ENCODE measurements at regions not wholly inside any gene's neighbourhood (a gene's known extent, or its start where the extent isn't known, plus 50 kb on each side); places are given as distances from the start of the nearest gene placed in this dataset.
A peak's percentile ranks its signal among the peaks of the same experiment; 100 is the strongest.

DNA sequence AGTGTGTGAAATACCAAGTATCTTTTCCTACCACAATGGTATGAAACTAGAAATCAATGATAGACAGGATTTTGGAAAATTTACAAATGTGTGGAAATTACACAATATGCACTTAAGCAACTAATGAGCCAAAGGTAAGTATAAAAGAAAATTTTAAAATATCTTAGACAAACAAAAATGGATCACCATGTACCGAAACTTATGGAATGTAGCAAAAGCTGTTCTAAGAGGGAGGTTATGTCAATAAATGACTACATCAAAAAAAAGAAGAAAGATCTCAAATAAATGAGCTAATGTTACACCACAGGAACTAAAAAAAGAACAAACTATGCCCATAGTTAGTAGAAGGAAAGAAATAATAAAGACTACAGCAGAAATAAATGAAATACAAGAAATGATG, 1084.1 kb downstream of the TECRL start:
- H3K4me3 ChIP-seq (ENCODE audit: low read length) = no peak overlapping the region
- TF ChIP-seq, protein P1, sequence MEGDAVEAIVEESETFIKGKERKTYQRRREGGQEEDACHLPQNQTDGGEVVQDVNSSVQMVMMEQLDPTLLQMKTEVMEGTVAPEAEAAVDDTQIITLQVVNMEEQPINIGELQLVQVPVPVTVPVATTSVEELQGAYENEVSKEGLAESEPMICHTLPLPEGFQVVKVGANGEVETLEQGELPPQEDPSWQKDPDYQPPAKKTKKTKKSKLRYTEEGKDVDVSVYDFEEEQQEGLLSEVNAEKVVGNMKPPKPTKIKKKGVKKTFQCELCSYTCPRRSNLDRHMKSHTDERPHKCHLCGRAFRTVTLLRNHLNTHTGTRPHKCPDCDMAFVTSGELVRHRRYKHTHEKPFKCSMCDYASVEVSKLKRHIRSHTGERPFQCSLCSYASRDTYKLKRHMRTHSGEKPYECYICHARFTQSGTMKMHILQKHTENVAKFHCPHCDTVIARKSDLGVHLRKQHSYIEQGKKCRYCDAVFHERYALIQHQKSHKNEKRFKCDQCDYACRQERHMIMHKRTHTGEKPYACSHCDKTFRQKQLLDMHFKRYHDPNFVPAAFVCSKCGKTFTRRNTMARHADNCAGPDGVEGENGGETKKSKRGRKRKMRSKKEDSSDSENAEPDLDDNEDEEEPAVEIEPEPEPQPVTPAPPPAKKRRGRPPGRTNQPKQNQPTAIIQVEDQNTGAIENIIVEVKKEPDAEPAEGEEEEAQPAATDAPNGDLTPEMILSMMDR (conservative IDR thresholded peaks at IDR 0.05; ENCODE audit: low read depth, low read length) = no peak

DNA sequence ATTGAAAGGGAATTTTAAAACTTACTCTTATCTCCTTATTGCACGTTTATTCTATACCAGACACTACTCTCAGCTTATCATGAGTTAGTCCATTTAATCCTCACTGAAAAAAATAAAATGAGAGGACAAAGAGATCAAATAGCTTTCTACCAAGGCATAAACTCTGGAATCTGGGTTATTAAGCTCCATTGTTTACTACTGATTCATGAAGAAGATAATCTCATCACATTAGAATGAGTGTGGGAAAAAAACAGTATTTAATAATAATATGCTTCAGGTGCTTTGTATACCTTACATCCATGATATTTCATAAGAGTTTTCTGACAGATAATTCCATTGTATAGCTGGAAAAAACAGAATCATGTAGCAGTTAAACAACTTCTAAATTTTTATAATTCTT, 1092.6 kb downstream of the TECRL start:
- peak; percentile 32 for DNase-seq (ENCODE audit: low read depth)
- no peak overlapping the region for H3K4me3 ChIP-seq (ENCODE audit: low read length)
- TF ChIP-seq, protein P1 (conservative IDR thresholded peaks at IDR 0.05; ENCODE audit: low read depth, low read length) = no peak

More for the DNA sequence above, 1084.1 kb downstream of the TECRL start:
- no peak for DNase-seq (ENCODE audit: low read depth)

DNA sequence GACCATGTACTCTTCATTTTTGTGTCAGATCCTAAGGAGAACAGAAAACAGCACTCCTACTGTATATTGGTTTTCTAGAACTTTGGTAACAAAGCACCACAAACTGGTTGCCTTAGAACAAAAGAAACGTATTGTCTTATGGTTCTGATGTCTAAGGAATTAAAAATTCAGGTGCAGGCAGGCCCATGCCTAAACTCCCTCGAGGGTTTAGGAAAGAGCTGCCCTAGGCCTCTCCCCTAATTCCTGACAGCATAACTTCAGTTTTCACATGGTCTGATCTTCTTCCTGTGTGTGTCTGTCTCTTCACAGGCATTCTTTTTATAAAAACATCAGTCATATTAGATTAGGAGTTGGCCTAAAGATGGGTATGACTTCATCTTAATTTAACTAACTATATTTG, 1093.6 kb downstream of the TECRL start:
- no peak overlapping the region for H3K4me3 ChIP-seq (ENCODE audit: low read length)
- no peak for DNase-seq (ENCODE audit: low read depth)
- TF ChIP-seq, protein P1 (conservative IDR thresholded peaks at IDR 0.05; ENCODE audit: low read depth, low read length) = no peak

DNA sequence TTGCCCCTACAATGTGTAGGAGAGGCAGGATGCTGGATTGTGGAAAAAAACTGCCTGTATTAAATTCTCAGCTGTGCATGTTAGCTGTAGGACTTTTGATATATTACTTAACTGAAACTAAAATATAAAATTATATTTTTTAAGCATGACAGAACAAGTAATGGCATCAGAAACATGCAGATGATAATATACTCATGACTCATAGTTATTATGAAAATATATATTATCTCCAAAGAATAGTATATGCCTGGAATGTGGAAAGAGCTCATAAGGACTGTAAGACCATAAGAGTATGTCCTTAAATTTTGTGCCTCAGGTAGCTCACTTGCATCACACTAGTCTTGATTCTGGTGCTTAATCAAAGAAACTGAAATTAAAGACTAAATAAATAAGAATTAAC, 1100.6 kb downstream of the TECRL start:
- no peak overlapping the region for H3K4me3 ChIP-seq (ENCODE audit: low read length)

DNA sequence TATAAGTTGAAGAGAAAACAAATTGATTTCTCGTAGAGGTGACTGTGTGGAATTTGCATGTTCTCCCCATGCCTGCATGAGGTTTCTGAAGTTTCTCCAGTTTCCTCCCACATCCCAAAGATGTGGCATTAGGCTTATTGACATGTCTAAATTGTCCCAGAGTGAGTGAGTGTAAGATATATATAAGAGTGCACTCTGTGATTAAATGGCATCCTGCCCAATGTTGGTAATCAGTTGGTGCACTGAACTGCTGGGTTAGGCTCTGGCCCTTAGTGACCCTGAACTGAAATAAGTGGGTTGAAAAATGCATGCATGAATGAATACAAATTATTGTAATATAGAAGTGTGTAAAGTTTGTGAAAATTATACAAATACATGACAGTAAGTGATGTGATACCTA, 1106.5 kb downstream of the TECRL start:
- H3K4me3 ChIP-seq (ENCODE audit: low read length) = no peak overlapping the region
- TF ChIP-seq, protein P1 (conservative IDR thresholded peaks at IDR 0.05; ENCODE audit: low read depth, low read length) = no peak
- no peak for DNase-seq (ENCODE audit: low read depth)

More for the DNA sequence above, 1100.6 kb downstream of the TECRL start:
- TF ChIP-seq, protein P1 (conservative IDR thresholded peaks at IDR 0.05; ENCODE audit: low read depth, low read length) = no peak
- no peak for DNase-seq (ENCODE audit: low read depth)

DNA sequence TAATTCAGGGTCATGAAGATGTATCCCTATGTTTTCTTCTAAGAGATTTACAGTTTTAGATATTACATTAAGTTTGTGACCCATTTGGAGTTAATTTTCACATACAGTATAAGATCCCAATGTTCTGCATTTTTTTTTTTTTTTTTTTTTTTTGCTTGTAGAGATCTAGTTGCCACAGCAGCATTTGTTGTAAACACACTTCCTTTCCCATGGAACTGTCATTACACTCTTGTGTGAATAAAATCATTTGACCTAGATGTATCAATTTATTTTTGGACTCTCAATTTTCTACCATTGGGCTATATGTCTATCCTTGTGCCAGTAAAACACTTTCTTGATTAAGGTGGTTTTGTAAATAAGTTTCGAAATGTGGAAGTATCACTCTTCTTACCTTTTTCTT, 1107.2 kb downstream of the TECRL start:
- no peak for DNase-seq (ENCODE audit: low read depth)
- TF ChIP-seq, protein P1 (conservative IDR thresholded peaks at IDR 0.05; ENCODE audit: low read depth, low read length) = no peak
- no peak overlapping the region for H3K4me3 ChIP-seq (ENCODE audit: low read length)

DNA sequence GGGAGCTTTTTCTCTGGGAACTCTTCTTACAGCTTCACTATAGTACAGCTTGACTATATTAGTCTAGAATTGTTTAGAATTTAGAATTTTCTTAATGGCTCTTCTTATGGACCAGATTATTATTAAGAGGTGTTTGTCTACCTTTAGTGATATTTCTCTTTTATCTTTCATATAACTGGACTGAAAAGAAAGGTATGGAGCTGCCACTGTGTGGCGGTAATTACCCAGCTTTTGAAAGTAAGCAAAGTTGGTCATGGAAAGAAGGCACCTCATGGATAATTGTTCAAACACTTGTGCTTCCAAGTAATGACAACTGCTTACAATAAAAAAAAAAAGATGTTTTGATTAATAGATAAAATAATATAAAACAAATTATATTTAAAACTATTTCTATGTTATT, 1112.5 kb downstream of the TECRL start:
- H3K4me3 ChIP-seq (ENCODE audit: low read length) = no peak overlapping the region
- no peak for DNase-seq (ENCODE audit: low read depth)
- TF ChIP-seq, protein P1 (conservative IDR thresholded peaks at IDR 0.05; ENCODE audit: low read depth, low read length) = peak; percentile 38

Data from retinal pigment epithelial cell (primary cell).